WTC11 (cell line): ENCODE measurements at regions not wholly inside any gene's neighbourhood (a gene's known extent, or its start where the extent isn't known, plus 50 kb on each side); places are given as distances from the start of the nearest gene placed in this dataset.

Experiments
- FOXK1 ChIP-seq: sonication (generic); formaldehyde crosslinking; IDR thresholded peaks from 2 replicates; pipeline ENCODE4 v1.8.0; 2022; ENCODE audit warnings: mild to moderate bottlenecking, moderate library complexity, missing genetic modification reagents
- IRF2 ChIP-seq: sonication (generic); formaldehyde crosslinking; IDR thresholded peaks from 2 replicates; pipeline ENCODE4 v1.8.0; 2022; ENCODE audit warnings: low read depth, missing genetic modification reagents, borderline replicate concordance
- KAT7 ChIP-seq: sonication (generic); formaldehyde crosslinking; IDR thresholded peaks from 2 replicates; pipeline ENCODE4 v1.8.1; 2023; ENCODE audit warnings: missing genetic modification reagents, mild to moderate bottlenecking, borderline replicate concordance
- MAX ChIP-seq: sonication (generic); formaldehyde crosslinking; IDR thresholded peaks from 2 replicates; pipeline ENCODE4 v1.8.0; 2022; ENCODE audit warnings: mild to moderate bottlenecking, missing genetic modification reagents
- NR1H2 ChIP-seq: sonication (generic); formaldehyde crosslinking; IDR thresholded peaks from 2 replicates; pipeline ENCODE4 v1.9.0; 2021; ENCODE audit warnings: mild to moderate bottlenecking, moderate library complexity, missing genetic modification reagents
- SP1 ChIP-seq: sonication (generic); formaldehyde crosslinking; conservative IDR thresholded peaks from 2 replicates; pipeline ENCODE4 v1.8.1; 2022; ENCODE audit warnings: missing genetic modification reagents
- STAT6 ChIP-seq: sonication (generic); formaldehyde crosslinking; conservative IDR thresholded peaks from 2 replicates; pipeline ENCODE4 v1.8.1; 2023; ENCODE audit warnings: mild to moderate bottlenecking, low read depth, missing genetic modification reagents, moderate library complexity
- TCF7 ChIP-seq: sonication (generic); formaldehyde crosslinking; IDR thresholded peaks from 2 replicates; pipeline ENCODE4 v1.8.0; 2022; ENCODE audit warnings: mild to moderate bottlenecking, low read depth, missing genetic modification reagents, moderate library complexity
- USF1 ChIP-seq: sonication (generic); formaldehyde crosslinking; IDR thresholded peaks from 2 replicates; pipeline ENCODE4 v1.8.0; 2022; ENCODE audit warnings: mild to moderate bottlenecking, missing genetic modification reagents
- ZSCAN18 ChIP-seq: fragments of 250-450 bp; sonication (Bioruptor Pico); IDR thresholded peaks from 2 replicates; pipeline ENCODE4 v2.1.2; 2022; ENCODE audit warnings: mild to moderate bottlenecking, moderate library complexity
- TF ChIP-seq, protein P1 (sequence below): sonication (generic); formaldehyde crosslinking; IDR thresholded peaks from 2 replicates; pipeline ENCODE4 v1.8.1; 2022; ENCODE audit warnings: low read depth, missing genetic modification reagents, borderline replicate concordance
- TF ChIP-seq, protein P2 (sequence below): fragments of 200-600 bp; IDR thresholded peaks from 2 replicates; pipeline ENCODE4 v1.8.0; 2022; ENCODE audit warnings: antibody characterized with exemption
- TF ChIP-seq, protein P3 (sequence below): sonication (generic); formaldehyde crosslinking; IDR thresholded peaks from 2 replicates; pipeline ENCODE4 v1.8.1; 2023; ENCODE audit warnings: mild to moderate bottlenecking, moderate library complexity, missing genetic modification reagents

DNA sequence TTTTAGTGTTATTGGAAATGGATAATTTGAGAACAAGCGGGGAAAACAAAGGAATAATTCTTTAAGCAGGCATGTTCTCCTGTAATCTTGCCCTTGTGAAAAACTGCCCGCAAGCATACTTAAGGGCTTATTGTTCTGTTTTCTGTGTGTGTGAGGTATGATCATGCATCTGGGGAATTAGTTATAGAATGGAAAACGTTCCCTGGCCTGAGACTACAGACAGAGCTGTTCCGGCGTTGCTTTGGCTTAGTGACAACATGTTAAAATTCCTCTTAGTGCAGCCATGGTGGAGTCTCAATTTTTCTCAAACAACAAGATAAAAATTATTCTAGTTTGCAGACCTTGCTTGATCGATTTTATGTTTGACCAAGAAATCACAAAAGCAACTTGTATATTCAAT is 560.2 kb upstream of the SPRY2 start:
- TF ChIP-seq TCF7 (CRISPR knock-in tag): no peak
- no peak for TF ChIP-seq MAX (CRISPR knock-in tag)
- TF ChIP-seq IRF2 (CRISPR knock-in tag): no peak
- TF ChIP-seq, protein P1, sequence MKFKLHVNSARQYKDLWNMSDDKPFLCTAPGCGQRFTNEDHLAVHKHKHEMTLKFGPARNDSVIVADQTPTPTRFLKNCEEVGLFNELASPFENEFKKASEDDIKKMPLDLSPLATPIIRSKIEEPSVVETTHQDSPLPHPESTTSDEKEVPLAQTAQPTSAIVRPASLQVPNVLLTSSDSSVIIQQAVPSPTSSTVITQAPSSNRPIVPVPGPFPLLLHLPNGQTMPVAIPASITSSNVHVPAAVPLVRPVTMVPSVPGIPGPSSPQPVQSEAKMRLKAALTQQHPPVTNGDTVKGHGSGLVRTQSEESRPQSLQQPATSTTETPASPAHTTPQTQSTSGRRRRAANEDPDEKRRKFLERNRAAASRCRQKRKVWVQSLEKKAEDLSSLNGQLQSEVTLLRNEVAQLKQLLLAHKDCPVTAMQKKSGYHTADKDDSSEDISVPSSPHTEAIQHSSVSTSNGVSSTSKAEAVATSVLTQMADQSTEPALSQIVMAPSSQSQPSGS (CRISPR knock-in tag): no peak
- no peak for TF ChIP-seq ZSCAN18 (CRISPR knock-in tag)
- no peak for TF ChIP-seq SP1
- TF ChIP-seq STAT6 (CRISPR knock-in tag): no peak
- TF ChIP-seq, protein P2, sequence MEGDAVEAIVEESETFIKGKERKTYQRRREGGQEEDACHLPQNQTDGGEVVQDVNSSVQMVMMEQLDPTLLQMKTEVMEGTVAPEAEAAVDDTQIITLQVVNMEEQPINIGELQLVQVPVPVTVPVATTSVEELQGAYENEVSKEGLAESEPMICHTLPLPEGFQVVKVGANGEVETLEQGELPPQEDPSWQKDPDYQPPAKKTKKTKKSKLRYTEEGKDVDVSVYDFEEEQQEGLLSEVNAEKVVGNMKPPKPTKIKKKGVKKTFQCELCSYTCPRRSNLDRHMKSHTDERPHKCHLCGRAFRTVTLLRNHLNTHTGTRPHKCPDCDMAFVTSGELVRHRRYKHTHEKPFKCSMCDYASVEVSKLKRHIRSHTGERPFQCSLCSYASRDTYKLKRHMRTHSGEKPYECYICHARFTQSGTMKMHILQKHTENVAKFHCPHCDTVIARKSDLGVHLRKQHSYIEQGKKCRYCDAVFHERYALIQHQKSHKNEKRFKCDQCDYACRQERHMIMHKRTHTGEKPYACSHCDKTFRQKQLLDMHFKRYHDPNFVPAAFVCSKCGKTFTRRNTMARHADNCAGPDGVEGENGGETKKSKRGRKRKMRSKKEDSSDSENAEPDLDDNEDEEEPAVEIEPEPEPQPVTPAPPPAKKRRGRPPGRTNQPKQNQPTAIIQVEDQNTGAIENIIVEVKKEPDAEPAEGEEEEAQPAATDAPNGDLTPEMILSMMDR: no peak
- no peak for TF ChIP-seq FOXK1
- TF ChIP-seq KAT7 (CRISPR knock-in tag): no peak
- no peak for TF ChIP-seq USF1 (CRISPR knock-in tag)
- no peak for TF ChIP-seq NR1H2 (CRISPR knock-in tag)
- TF ChIP-seq, protein P3, sequence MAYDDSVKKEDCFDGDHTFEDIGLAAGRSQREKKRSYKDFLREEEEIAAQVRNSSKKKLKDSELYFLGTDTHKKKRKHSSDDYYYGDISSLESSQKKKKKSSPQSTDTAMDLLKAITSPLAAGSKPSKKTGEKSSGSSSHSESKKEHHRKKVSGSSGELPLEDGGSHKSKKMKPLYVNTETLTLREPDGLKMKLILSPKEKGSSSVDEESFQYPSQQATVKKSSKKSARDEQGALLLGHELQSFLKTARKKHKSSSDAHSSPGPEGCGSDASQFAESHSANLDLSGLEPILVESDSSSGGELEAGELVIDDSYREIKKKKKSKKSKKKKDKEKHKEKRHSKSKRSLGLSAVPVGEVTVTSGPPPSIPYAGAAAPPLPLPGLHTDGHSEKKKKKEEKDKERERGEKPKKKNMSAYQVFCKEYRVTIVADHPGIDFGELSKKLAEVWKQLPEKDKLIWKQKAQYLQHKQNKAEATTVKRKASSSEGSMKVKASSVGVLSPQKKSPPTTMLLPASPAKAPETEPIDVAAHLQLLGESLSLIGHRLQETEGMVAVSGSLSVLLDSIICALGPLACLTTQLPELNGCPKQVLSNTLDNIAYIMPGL (CRISPR knock-in tag): no peak
